A549 (cell line): ENCODE measurements at regions not wholly inside any gene's neighbourhood (a gene's known extent, or its start where the extent isn't known, plus 50 kb on each side); places are given as distances from the start of the nearest gene placed in this dataset.

Experiments used
- CTCF ChIP-seq: fragments of >200 bp; sonication (Bioruptor Twin); formaldehyde crosslinking; IDR thresholded peaks from 3 replicates; pipeline ENCODE4 v1.5.1; 2016
- EP300 ChIP-seq, 2 experiments: fragments of >200 bp; sonication (Bioruptor Twin); formaldehyde crosslinking; IDR thresholded peaks; 2 replicates in 1 of 2; 3 replicates in 1 of 2; pipeline ENCODE4 v1.6.1; 2016 to 2017
- TF ChIP-seq, protein P1 (sequence below): fragments of 200-600 bp; sonication (generic); IDR thresholded peaks from 2 replicates; pipeline ENCODE4 v1.6.1; 2016; ENCODE audit warnings: antibody characterized with exemption, mild to moderate bottlenecking, moderate library complexity

DNA sequence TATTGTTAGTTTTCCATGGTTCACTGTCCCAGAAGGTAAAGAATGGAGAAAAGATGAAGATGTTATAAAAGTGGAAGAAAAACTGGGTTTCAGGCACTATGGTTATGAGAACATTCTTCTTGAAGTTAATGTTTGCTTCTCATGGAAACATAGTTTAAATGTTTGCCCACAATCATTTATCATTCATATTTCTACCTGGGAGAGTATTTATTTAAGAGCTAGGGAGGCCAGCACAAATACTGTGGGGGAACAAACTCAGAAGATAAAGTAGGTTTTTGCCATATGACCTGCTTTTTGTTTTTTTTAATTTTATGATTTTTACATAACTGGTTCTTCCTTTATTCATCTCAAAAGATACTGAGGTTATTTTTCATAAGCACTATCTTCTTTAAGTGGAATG lies 96.8 kb downstream of the GC start:
- TF ChIP-seq EP300 (IDR thresholded peaks at IDR 0.05) (no peak), CTCF (no peak)
- TF ChIP-seq, protein P1, sequence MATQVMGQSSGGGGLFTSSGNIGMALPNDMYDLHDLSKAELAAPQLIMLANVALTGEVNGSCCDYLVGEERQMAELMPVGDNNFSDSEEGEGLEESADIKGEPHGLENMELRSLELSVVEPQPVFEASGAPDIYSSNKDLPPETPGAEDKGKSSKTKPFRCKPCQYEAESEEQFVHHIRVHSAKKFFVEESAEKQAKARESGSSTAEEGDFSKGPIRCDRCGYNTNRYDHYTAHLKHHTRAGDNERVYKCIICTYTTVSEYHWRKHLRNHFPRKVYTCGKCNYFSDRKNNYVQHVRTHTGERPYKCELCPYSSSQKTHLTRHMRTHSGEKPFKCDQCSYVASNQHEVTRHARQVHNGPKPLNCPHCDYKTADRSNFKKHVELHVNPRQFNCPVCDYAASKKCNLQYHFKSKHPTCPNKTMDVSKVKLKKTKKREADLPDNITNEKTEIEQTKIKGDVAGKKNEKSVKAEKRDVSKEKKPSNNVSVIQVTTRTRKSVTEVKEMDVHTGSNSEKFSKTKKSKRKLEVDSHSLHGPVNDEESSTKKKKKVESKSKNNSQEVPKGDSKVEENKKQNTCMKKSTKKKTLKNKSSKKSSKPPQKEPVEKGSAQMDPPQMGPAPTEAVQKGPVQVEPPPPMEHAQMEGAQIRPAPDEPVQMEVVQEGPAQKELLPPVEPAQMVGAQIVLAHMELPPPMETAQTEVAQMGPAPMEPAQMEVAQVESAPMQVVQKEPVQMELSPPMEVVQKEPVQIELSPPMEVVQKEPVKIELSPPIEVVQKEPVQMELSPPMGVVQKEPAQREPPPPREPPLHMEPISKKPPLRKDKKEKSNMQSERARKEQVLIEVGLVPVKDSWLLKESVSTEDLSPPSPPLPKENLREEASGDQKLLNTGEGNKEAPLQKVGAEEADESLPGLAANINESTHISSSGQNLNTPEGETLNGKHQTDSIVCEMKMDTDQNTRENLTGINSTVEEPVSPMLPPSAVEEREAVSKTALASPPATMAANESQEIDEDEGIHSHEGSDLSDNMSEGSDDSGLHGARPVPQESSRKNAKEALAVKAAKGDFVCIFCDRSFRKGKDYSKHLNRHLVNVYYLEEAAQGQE: no peak
